Astrocyte of the cerebellum (primary cell): ENCODE measurements at regions not wholly inside any gene's neighbourhood (a gene's known extent, or its start where the extent isn't known, plus 50 kb on each side); places are given as distances from the start of the nearest gene placed in this dataset.

Experiments used
- DNase-seq: peaks from one replicate; pipeline ENCODE4 v3.0.0-alpha.2; 2011; ENCODE audit warnings: low read depth
- H3K4me3 ChIP-seq: 2 replicates; pipeline ENCODE4 v1.5.1; 2011; ENCODE audit warnings: mild to moderate bottlenecking, low read depth, low read length, moderate library complexity
- CTCF ChIP-seq: IDR thresholded peaks from 2 replicates; pipeline ENCODE4 v1.5.1; 2012; ENCODE audit warnings: low read length, low read depth, moderate library complexity, mild to moderate bottlenecking; ENCODE audit errors: missing control alignments
- in situ Hi-C: cut with HindIII; loops from 2 replicates; pipeline ENCODE4 v1.10.0; 2017; ENCODE audit warnings: low sequenced_read_pairs

GRCh38 chr1:2913091-2913490 lies 108.2 kb upstream of the ACTRT2 start:
- no peak for TF ChIP-seq CTCF
- no peak for DNase-seq
- in situ Hi-C loops, result no loop called here
- H3K4me3 ChIP-seq, result no peak overlapping the region

- in situ Hi-C loops, result no loop called here
- no peak overlapping the region for H3K4me3 ChIP-seq
- no peak for DNase-seq
- no peak for TF ChIP-seq CTCF
Observed at GRCh38 chr1:2914702-2915101, 106.6 kb upstream of the ACTRT2 start.

- no peak for TF ChIP-seq CTCF
- no peak for DNase-seq
- in situ Hi-C loops, result no loop called here
- no peak overlapping the region for H3K4me3 ChIP-seq
Observed at GRCh38 chr1:2916153-2916552, 105.1 kb upstream of the ACTRT2 start.

- H3K4me3 ChIP-seq, result no peak overlapping the region
- in situ Hi-C loops, result no loop called here
- no peak for DNase-seq
- TF ChIP-seq CTCF, result no peak
Observed at GRCh38 chr1:2916706-2917105, 104.6 kb upstream of the ACTRT2 start.

GRCh38 chr1:2917284-2917683 lies 104.0 kb upstream of the ACTRT2 start:
- in situ Hi-C loops, result no loop called here
- no peak for TF ChIP-seq CTCF
- H3K4me3 ChIP-seq, result no peak overlapping the region
- no peak for DNase-seq

- H3K4me3 ChIP-seq, result no peak overlapping the region
- TF ChIP-seq CTCF, result no peak
- in situ Hi-C loops, result no loop called here
- no peak for DNase-seq
Observed at GRCh38 chr1:2918441-2918840, 102.8 kb upstream of the ACTRT2 start.

GRCh38 chr1:2919841-2920240 lies 101.4 kb upstream of the ACTRT2 start:
- no peak for TF ChIP-seq CTCF
- H3K4me3 ChIP-seq, result no peak overlapping the region
- in situ Hi-C loops, result no loop called here
- DNase-seq, result no peak
